ENCODE measurements at regions not wholly inside any gene's neighbourhood (a gene's known extent, or its start where the extent isn't known, plus 50 kb on each side); places are given as distances from the start of the nearest gene placed in this dataset.
"Not testable (repeated sequence)": the region's sequence is repeated elsewhere in the genome, so short reads cannot be mapped to it uniquely, and the experiment has no call there.

- TF ChIP-seq, protein P1, sequence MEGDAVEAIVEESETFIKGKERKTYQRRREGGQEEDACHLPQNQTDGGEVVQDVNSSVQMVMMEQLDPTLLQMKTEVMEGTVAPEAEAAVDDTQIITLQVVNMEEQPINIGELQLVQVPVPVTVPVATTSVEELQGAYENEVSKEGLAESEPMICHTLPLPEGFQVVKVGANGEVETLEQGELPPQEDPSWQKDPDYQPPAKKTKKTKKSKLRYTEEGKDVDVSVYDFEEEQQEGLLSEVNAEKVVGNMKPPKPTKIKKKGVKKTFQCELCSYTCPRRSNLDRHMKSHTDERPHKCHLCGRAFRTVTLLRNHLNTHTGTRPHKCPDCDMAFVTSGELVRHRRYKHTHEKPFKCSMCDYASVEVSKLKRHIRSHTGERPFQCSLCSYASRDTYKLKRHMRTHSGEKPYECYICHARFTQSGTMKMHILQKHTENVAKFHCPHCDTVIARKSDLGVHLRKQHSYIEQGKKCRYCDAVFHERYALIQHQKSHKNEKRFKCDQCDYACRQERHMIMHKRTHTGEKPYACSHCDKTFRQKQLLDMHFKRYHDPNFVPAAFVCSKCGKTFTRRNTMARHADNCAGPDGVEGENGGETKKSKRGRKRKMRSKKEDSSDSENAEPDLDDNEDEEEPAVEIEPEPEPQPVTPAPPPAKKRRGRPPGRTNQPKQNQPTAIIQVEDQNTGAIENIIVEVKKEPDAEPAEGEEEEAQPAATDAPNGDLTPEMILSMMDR (IDR thresholded peaks at IDR 0.05; ENCODE audit: poor library complexity, severe bottlenecking) = no peak
- Histone ChIP-seq H3K36me3 (ENCODE audit: low read depth) (no peaks in the 10 kb centered on the region), H3K4me1 (ENCODE audit: insufficient read depth, poor library complexity, severe bottlenecking) (no peaks in the 10 kb centered on the region), H3K9me3 (ENCODE audit: severe bottlenecking) (no peaks in the 10 kb centered on the region), H3K27ac (ENCODE audit: poor library complexity, severe bottlenecking) (no peak overlapping the region), H3K4me3 (ENCODE audit: severe bottlenecking) (no peak overlapping the region), H3K27me3 (ENCODE audit: insufficient read depth, poor library complexity, severe bottlenecking) (no peaks in the 10 kb centered on the region)
- DNase-seq (ENCODE audit: low spot score) = no peak
- ATAC-seq (ENCODE audit: low read depth) = no peak
Measured at GRCh38 chr13:38072696-38073095, 203.1 kb upstream of the TRPC4 start.

DNA sequence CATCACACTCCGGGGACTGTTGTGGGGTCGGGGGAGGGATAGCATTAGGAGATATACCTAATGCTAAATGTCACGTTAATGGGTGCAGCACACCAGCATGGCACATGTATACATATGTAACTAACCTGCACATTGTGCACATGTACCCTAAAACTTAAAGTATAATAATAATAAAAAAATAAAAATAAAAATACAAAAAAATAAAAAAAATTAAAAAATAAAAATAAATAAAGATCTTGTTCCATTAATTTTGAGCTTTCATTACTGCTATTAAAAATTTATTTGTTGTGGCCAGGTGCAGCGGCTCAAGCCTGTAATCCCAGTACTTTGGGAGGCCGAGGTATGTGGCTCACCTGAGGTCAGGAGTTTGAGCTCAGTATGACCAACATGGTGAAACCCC lies 201.8 kb upstream of the TRPC4 start:
- not testable (repeated sequence) for DNase-seq (ENCODE audit: low spot score)

GRCh38 chr13:38053896-38054295 lies 184.3 kb upstream of the TRPC4 start:
- H3K36me3 ChIP-seq (ENCODE audit: low read depth) = no peaks in the 10 kb centered on the region
- DNase-seq (ENCODE audit: low spot score) = no peak
- no peak overlapping the region for H3K4me3 ChIP-seq (ENCODE audit: severe bottlenecking)
- TF ChIP-seq, protein P1 (IDR thresholded peaks at IDR 0.05; ENCODE audit: poor library complexity, severe bottlenecking) = no peak
- no peaks in the 10 kb centered on the region for H3K9me3 ChIP-seq (ENCODE audit: severe bottlenecking)
- no peaks in the 10 kb centered on the region for H3K27me3 ChIP-seq (ENCODE audit: insufficient read depth, poor library complexity, severe bottlenecking)
- no peaks in the 10 kb centered on the region for H3K4me1 ChIP-seq (ENCODE audit: insufficient read depth, poor library complexity, severe bottlenecking)
- ATAC-seq (ENCODE audit: low read depth) = no peak
- H3K27ac ChIP-seq (ENCODE audit: poor library complexity, severe bottlenecking) = no peak overlapping the region

More for the DNA sequence above, 201.8 kb upstream of the TRPC4 start:
- H3K9me3 ChIP-seq (ENCODE audit: severe bottlenecking); H3K4me1 ChIP-seq (ENCODE audit: insufficient read depth, poor library complexity, severe bottlenecking); H3K27me3 ChIP-seq (ENCODE audit: insufficient read depth, poor library complexity, severe bottlenecking); ATAC-seq (ENCODE audit: low read depth); H3K36me3 ChIP-seq (ENCODE audit: low read depth); H3K27ac ChIP-seq (ENCODE audit: poor library complexity, severe bottlenecking); H3K4me3 ChIP-seq (ENCODE audit: severe bottlenecking): not testable (repeated sequence)

- TF ChIP-seq, protein P1 (IDR thresholded peaks at IDR 0.05; ENCODE audit: poor library complexity, severe bottlenecking) = peak; percentile 36
- DNase-seq (ENCODE audit: low spot score) (no peak), ATAC-seq (ENCODE audit: low read depth) (no peak)
- H3K4me1 ChIP-seq (ENCODE audit: insufficient read depth, poor library complexity, severe bottlenecking) = no peaks in the 10 kb centered on the region
- no peak overlapping the region for H3K4me3 ChIP-seq (ENCODE audit: severe bottlenecking)
- H3K36me3 ChIP-seq (ENCODE audit: low read depth) = no peaks in the 10 kb centered on the region
- no peak overlapping the region for H3K27ac ChIP-seq (ENCODE audit: poor library complexity, severe bottlenecking)
- H3K27me3 ChIP-seq (ENCODE audit: insufficient read depth, poor library complexity, severe bottlenecking) = no peaks in the 10 kb centered on the region
- H3K9me3 ChIP-seq (ENCODE audit: severe bottlenecking) = no peaks in the 10 kb centered on the region
Measured at GRCh38 chr13:38046049-38046376, 176.4 kb upstream of the TRPC4 start.

DNA sequence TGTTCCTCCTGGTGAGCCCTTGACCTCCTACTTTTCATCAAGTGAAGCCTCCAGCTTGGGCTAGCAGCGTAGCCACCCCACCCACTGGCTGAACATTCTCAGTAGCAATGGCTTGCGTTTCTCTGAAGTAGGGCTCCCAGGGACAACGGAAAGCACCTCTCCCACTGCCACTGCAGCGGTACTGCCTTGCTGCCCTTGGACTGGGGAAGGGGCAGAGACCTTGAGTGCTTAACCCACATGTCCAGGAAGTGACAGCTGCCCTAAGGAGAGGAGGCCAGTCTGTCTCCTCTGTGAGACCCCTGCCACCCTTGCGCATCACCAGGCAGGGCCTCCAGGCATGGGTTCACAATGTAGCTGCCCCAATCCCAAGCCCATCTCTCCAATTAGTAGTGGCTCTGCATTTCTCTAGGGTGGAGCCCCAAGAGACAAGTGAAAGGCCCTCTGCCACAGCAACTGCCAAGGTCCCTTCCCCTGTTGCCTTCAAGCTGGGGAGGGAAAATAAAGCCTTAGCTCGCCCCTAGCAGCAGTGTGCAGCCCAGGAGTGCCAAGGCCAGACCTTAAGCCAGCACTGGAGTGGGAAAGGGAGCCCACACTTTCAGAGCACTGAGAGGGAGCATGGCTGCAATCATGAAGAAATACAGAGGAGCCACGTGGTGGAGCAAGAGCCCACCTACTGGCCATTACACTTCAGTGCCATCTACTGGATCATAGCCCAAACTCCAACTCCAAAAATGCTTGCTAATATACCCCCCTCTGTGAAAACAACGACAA lies 175.9 kb upstream of the TRPC4 start:
- DNase-seq (ENCODE audit: low spot score) (no peak), ATAC-seq (ENCODE audit: low read depth) (peak; percentile 66; the same call in 2 of the 3 replicates)
- Histone ChIP-seq H3K36me3 (ENCODE audit: low read depth) (no peaks in the 10 kb centered on the region), H3K4me1 (ENCODE audit: insufficient read depth, poor library complexity, severe bottlenecking) (no peaks in the 10 kb centered on the region), H3K27ac (ENCODE audit: poor library complexity, severe bottlenecking) (no peak overlapping the region), H3K27me3 (ENCODE audit: insufficient read depth, poor library complexity, severe bottlenecking) (no peaks in the 10 kb centered on the region), H3K4me3 (ENCODE audit: severe bottlenecking) (no peak overlapping the region), H3K9me3 (ENCODE audit: severe bottlenecking) (no peaks in the 10 kb centered on the region)
- TF ChIP-seq, protein P1 (IDR thresholded peaks at IDR 0.05; ENCODE audit: poor library complexity, severe bottlenecking) = peak; percentile 68
